ENCODE measurements at regions not wholly inside any gene's neighbourhood (a gene's known extent, or its start where the extent isn't known, plus 50 kb on each side); places are given as distances from the start of the nearest gene placed in this dataset.

DNA sequence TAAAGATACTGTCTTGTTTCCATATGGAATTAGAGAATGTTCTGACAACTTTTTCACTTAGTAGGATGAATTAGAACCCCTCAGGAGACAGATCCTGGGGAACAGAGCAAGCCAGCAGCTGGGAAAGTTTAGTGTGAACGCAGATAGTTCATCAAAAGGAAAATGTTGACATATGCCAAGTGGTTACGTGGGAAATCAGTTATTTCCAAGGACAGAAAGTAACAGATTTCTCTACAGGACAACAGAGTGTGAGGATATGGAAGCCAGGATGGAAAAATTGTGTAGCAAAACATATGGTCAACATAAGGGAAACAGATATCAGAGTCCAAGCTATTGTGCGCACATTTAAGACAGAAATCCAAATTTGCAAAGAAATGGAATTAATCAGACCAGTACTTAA is 419.5 kb downstream of the LRRIQ3 start:
- H3K79me2 ChIP-seq (ENCODE audit: control insufficient read depth, insufficient read depth, low read length): no peaks in the 10 kb centered on the region
- FAIRE-seq: no peak
- CTCF ChIA-PET: no interaction called here

DNA sequence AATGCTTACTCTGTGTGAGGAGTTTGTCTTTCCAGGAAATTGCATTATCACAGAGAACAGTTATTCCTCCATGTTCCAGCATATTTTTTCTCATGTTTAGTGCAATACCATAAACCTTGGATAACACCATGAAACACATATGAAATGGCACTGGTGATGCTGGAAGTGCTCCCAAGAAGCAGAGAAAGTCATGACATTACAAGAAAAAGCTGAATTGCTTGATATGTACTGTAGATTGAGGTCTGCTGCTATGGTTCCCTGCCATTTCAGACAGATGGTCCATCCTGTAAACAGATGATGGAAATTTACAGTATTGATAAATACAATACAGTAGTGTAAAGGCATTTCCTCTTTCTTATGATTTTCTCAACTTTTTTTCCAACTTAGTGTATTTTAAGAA is 422.1 kb downstream of the LRRIQ3 start:
- DNase-seq (ENCODE audit: low read depth, low spot score) (no peak), FAIRE-seq (no peak), ATAC-seq (no peak)
- ChIA-PET SMC1A (ENCODE audit: uncharacterized antibody, unreplicated experiment) (no interaction called here), RAD21 (ENCODE audit: unreplicated experiment) (no interaction called here), POLR2A (no interaction called here), CTCF (no interaction called here)
- no peak overlapping the region for H3K4me2 ChIP-seq (ENCODE audit: control insufficient read depth, insufficient read depth)
- H2AFZ ChIP-seq (ENCODE audit: control insufficient read depth, low read depth, low read length): no peak overlapping the region
- H3K36me3 ChIP-seq (ENCODE audit: control insufficient read depth in 2 of 2, insufficient read depth in 2 of 2, low read length in 1 of 2): no peaks in the 10 kb centered on the region
- no peak overlapping the region for H3K4me3 ChIP-seq
- H3K79me2 ChIP-seq (ENCODE audit: control insufficient read depth, insufficient read depth, low read length): no peaks in the 10 kb centered on the region
- H3K4me1 ChIP-seq (ENCODE audit: control insufficient read depth, insufficient read depth, low read length): no peaks in the 10 kb centered on the region
- BruUV-seq (replicated peaks): no TSS peak
- H3K27me3 ChIP-seq (replicated peaks in 1 of 2; ENCODE audit: control insufficient read depth in 2 of 2, insufficient read depth in 2 of 2, low read length in 1 of 2): no peaks in the 10 kb centered on the region
- H3K27ac ChIP-seq (ENCODE audit: control insufficient read depth, insufficient read depth): no peak overlapping the region
- H4K20me1 ChIP-seq (ENCODE audit: control insufficient read depth, insufficient read depth): no peaks in the 10 kb centered on the region
- in situ Hi-C loops (cut with MboI): no loop called here
- no peaks in the 10 kb centered on the region for H3K9me3 ChIP-seq (replicated peaks; ENCODE audit: control insufficient read depth, insufficient read depth, low read length)
- intact Hi-C loops (cut with micrococcal nuclease; ENCODE audit: unreplicated experiment): no loop called here
- H3K9ac ChIP-seq (ENCODE audit: control insufficient read depth, insufficient read depth, low read length): no peak overlapping the region
- TF ChIP-seq FOXK2 (IDR thresholded peaks at IDR 0.05) (no peak), CBFB (IDR thresholded peaks at IDR 0.05; ENCODE audit: low read depth) (no peak), BHLHE40 (IDR thresholded peaks at IDR 0.05; ENCODE audit: borderline replicate concordance in 1 of 2, low read depth in 2 of 2, low read length in 1 of 2) (no peak), YY1 (IDR thresholded peaks at IDR 0.05; ENCODE audit: low read depth, low read length) (no peak)
- TF ChIP-seq, protein P1, sequence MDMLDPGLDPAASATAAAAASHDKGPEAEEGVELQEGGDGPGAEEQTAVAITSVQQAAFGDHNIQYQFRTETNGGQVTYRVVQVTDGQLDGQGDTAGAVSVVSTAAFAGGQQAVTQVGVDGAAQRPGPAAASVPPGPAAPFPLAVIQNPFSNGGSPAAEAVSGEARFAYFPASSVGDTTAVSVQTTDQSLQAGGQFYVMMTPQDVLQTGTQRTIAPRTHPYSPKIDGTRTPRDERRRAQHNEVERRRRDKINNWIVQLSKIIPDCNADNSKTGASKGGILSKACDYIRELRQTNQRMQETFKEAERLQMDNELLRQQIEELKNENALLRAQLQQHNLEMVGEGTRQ (IDR thresholded peaks at IDR 0.05; ENCODE audit: borderline replicate concordance, low read depth, low read length): no peak
- TF ChIP-seq, protein P2, sequence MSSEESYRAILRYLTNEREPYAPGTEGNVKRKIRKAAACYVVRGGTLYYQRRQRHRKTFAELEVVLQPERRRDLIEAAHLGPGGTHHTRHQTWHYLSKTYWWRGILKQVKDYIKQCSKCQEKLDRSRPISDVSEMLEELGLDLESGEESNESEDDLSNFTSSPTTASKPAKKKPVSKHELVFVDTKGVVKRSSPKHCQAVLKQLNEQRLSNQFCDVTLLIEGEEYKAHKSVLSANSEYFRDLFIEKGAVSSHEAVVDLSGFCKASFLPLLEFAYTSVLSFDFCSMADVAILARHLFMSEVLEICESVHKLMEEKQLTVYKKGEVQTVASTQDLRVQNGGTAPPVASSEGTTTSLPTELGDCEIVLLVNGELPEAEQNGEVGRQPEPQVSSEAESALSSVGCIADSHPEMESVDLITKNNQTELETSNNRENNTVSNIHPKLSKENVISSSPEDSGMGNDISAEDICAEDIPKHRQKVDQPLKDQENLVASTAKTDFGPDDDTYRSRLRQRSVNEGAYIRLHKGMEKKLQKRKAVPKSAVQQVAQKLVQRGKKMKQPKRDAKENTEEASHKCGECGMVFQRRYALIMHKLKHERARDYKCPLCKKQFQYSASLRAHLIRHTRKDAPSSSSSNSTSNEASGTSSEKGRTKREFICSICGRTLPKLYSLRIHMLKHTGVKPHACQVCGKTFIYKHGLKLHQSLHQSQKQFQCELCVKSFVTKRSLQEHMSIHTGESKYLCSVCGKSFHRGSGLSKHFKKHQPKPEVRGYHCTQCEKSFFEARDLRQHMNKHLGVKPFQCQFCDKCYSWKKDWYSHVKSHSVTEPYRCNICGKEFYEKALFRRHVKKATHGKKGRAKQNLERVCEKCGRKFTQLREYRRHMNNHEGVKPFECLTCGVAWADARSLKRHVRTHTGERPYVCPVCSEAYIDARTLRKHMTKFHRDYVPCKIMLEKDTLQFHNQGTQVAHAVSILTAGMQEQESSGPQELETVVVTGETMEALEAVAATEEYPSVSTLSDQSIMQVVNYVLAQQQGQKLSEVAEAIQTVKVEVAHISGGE (CRISPR knock-in tag; IDR thresholded peaks at IDR 0.05): no peak
- TF ChIP-seq, protein P3, sequence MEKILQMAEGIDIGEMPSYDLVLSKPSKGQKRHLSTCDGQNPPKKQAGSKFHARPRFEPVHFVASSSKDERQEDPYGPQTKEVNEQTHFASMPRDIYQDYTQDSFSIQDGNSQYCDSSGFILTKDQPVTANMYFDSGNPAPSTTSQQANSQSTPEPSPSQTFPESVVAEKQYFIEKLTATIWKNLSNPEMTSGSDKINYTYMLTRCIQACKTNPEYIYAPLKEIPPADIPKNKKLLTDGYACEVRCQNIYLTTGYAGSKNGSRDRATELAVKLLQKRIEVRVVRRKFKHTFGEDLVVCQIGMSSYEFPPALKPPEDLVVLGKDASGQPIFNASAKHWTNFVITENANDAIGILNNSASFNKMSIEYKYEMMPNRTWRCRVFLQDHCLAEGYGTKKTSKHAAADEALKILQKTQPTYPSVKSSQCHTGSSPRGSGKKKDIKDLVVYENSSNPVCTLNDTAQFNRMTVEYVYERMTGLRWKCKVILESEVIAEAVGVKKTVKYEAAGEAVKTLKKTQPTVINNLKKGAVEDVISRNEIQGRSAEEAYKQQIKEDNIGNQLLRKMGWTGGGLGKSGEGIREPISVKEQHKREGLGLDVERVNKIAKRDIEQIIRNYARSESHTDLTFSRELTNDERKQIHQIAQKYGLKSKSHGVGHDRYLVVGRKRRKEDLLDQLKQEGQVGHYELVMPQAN (conservative IDR thresholded peaks at IDR 0.05): no peak

More for the DNA sequence above, 419.5 kb downstream of the LRRIQ3 start:
- Histone ChIP-seq H3K9me3 (replicated peaks; ENCODE audit: control insufficient read depth, insufficient read depth, low read length) (no peaks in the 10 kb centered on the region), H2AFZ (ENCODE audit: control insufficient read depth, low read depth, low read length) (no peak overlapping the region), H3K9ac (ENCODE audit: control insufficient read depth, insufficient read depth, low read length) (no peak overlapping the region), H3K4me3 (no peak overlapping the region), H3K27ac (ENCODE audit: control insufficient read depth, insufficient read depth) (no peak overlapping the region), H3K36me3 (ENCODE audit: control insufficient read depth in 2 of 2, insufficient read depth in 2 of 2, low read length in 1 of 2) (no peaks in the 10 kb centered on the region), H3K4me1 (ENCODE audit: control insufficient read depth, insufficient read depth, low read length) (no peaks in the 10 kb centered on the region), H4K20me1 (ENCODE audit: control insufficient read depth, insufficient read depth) (no peaks in the 10 kb centered on the region), H3K4me2 (ENCODE audit: control insufficient read depth, insufficient read depth) (no peak overlapping the region), H3K27me3 (replicated peaks in 1 of 2; ENCODE audit: control insufficient read depth in 2 of 2, insufficient read depth in 2 of 2, low read length in 1 of 2) (no peaks in the 10 kb centered on the region; a peak in 1 of 4 replicates)
- RAD21 ChIA-PET (ENCODE audit: unreplicated experiment): no interaction called here
- no TSS peak for BruUV-seq (replicated peaks)
- intact Hi-C loops (cut with micrococcal nuclease; ENCODE audit: unreplicated experiment): no loop called here
- DNase-seq (ENCODE audit: low read depth, low spot score): no peak
- ATAC-seq: no peak
- SMC1A ChIA-PET (ENCODE audit: uncharacterized antibody, unreplicated experiment): no interaction called here
- 42% methylated on average over 3 of the region's 3 CpGs for WGBS (ENCODE audit: insufficient coverage, insufficient replicate concordance, low lambda C conversion rate, missing lambda C conversion rate)
- POLR2A ChIA-PET: no interaction called here
- TF ChIP-seq BMI1 (IDR thresholded peaks at IDR 0.05; ENCODE audit: borderline replicate concordance) (no peak), IRF4 (IDR thresholded peaks at IDR 0.05; ENCODE audit: low read depth, low read length) (no peak), CEBPB (IDR thresholded peaks at IDR 0.05; ENCODE audit: borderline replicate concordance in 1 of 2, low read depth in 2 of 2, low read length in 2 of 2) (no peak), POLR2AphosphoS5 (IDR thresholded peaks at IDR 0.05; ENCODE audit: low read length) (no peak), ZNF384 (IDR thresholded peaks at IDR 0.05; ENCODE audit: borderline replicate concordance, low read depth, low read length) (no peak), JUNB (IDR thresholded peaks at IDR 0.05) (no peak)
- TF ChIP-seq, protein P4, sequence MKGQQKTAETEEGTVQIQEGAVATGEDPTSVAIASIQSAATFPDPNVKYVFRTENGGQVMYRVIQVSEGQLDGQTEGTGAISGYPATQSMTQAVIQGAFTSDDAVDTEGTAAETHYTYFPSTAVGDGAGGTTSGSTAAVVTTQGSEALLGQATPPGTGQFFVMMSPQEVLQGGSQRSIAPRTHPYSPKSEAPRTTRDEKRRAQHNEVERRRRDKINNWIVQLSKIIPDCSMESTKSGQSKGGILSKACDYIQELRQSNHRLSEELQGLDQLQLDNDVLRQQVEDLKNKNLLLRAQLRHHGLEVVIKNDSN (IDR thresholded peaks at IDR 0.05; ENCODE audit: borderline replicate concordance, extremely low read length, insufficient read depth, low read depth, low read length): no peak
- in situ Hi-C loops (cut with MboI): no loop called here
